Activated CD4-positive, alpha-beta memory T cell treated with anti-CD3 and anti-CD28 coated beads, Interleukin-2, amount 10 ng/mL, durations not matched to agents 7 days and 5 days (primary cell): ENCODE measurements at regions not wholly inside any gene's neighbourhood (a gene's known extent, or its start where the extent isn't known, plus 50 kb on each side); places are given as distances from the start of the nearest gene placed in this dataset.
"Not testable (repeated sequence)": the region's sequence is repeated elsewhere in the genome, so short reads cannot be mapped to it uniquely, and the experiment has no call there.

Source experiments
- CTCF ChIA-PET: fragments of 350-600 bp; sonication (Branson Sonifier 250); formaldehyde crosslinking; loops from one replicate; lab custom pipeline; 2021; ENCODE audit warnings: antibody characterized with exemption, inconsistent platforms; lab: Charles Lee
- POLR2A ChIA-PET: fragments of 350-600 bp; sonication (Branson Sonifier 250); formaldehyde crosslinking; loops from one replicate; lab custom pipeline; 2021; ENCODE audit warnings: antibody characterized with exemption; lab: Charles Lee
- DNase-seq: peaks from one replicate; pipeline ENCODE4 v3.0.0-alpha.2; 2020
- H3K27ac Mint-ChIP-seq: one replicate; pipeline ENCODE4 v1.8.0; 2021; ENCODE audit warnings: mild to moderate bottlenecking, mixed read lengths
- H3K27me3 Mint-ChIP-seq: one replicate; pipeline ENCODE4 v1.8.0; 2021; ENCODE audit warnings: mixed read lengths
- H3K36me3 Mint-ChIP-seq: one replicate; pipeline ENCODE4 v1.8.0; 2021; ENCODE audit warnings: low read depth, mixed read lengths
- H3K4me1 Mint-ChIP-seq: one replicate; pipeline ENCODE4 v1.8.0; 2021; ENCODE audit warnings: mixed read lengths
- H3K4me3 Mint-ChIP-seq: one replicate; pipeline ENCODE4 v1.8.0; 2021; ENCODE audit warnings: mild to moderate bottlenecking, mixed read lengths
- H3K9me3 Mint-ChIP-seq: one replicate; pipeline ENCODE4 v1.8.0; 2021; ENCODE audit warnings: mixed read lengths

- H3K36me3 Mint-ChIP-seq, result no peaks in the 10 kb centered on the region
- no peak overlapping the region for H3K4me3 Mint-ChIP-seq
- no peaks in the 10 kb centered on the region for H3K27me3 Mint-ChIP-seq
- peaks cover 4% of the 10 kb centered on the region for H3K9me3 Mint-ChIP-seq
- no peak for DNase-seq
- H3K27ac Mint-ChIP-seq, result no peak overlapping the region
- no peaks in the 10 kb centered on the region for H3K4me1 Mint-ChIP-seq
- POLR2A ChIA-PET, result no interaction called here
- CTCF ChIA-PET, result no interaction called here
Measured at GRCh38 chr1:104125970-104126369, 376.3 kb downstream of the AMY1C start.

DNA sequence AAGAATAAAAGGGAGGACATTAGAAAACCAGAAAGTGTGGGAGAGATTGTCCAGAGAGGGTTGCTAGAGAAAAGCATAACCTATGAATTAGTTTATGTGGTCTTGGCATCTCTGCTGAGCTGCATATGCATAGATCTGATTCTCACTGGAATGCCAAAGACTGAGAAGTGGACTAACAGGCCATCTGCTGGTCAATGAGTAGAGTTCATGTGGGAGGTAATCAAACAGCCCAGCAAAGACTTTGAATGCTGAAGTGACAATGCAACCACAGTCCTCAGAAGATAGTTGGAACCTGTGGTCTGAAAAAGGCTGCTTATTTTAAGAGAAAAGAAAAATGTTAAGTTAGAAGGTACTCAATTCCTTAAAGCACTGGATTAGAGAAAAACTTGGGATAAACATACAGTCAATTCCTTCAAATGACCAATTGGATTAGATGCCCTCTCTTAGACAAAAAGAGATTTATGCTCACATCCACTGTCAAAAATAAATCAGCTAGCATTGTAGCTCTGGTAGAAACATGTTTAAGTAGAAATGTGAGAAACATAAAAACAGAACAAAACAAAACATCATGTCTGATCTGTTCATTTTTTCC lies 382.8 kb downstream of the AMY1C start:
- H3K36me3 Mint-ChIP-seq, result no peaks in the 10 kb centered on the region
- no peaks in the 10 kb centered on the region for H3K4me1 Mint-ChIP-seq
- H3K27me3 Mint-ChIP-seq, result no peaks in the 10 kb centered on the region
- ChIA-PET CTCF (no interaction called here), POLR2A (no interaction called here)
- H3K27ac Mint-ChIP-seq, result no peak overlapping the region
- H3K4me3 Mint-ChIP-seq, result no peak overlapping the region
- no peak for DNase-seq
- peaks cover 15% of the 10 kb centered on the region for H3K9me3 Mint-ChIP-seq

GRCh38 chr1:104135036-104135435 lies 385.3 kb downstream of the AMY1C start:
- H3K9me3 Mint-ChIP-seq, result peaks cover 18% of the 10 kb centered on the region
- H3K27ac Mint-ChIP-seq, H3K36me3 Mint-ChIP-seq, H3K4me1 Mint-ChIP-seq, H3K27me3 Mint-ChIP-seq, DNase-seq, POLR2A ChIA-PET, CTCF ChIA-PET, H3K4me3 Mint-ChIP-seq: not testable (repeated sequence)

- Mint-ChIP-seq H3K9me3 (peaks cover 11% of the 10 kb centered on the region), H3K4me3 (no peak overlapping the region), H3K36me3 (no peaks in the 10 kb centered on the region), H3K4me1 (no peaks in the 10 kb centered on the region), H3K27ac (no peak overlapping the region), H3K27me3 (no peaks in the 10 kb centered on the region)
- no peak for DNase-seq
- ChIA-PET POLR2A (no interaction called here), CTCF (no interaction called here)
Measured at GRCh38 chr1:104136621-104137020, 386.9 kb downstream of the AMY1C start.

GRCh38 chr1:104156738-104157137 lies 407.0 kb downstream of the AMY1C start:
- Mint-ChIP-seq H3K27ac (no peak overlapping the region), H3K36me3 (no peaks in the 10 kb centered on the region), H3K4me3 (no peak overlapping the region), H3K27me3 (no peaks in the 10 kb centered on the region), H3K9me3 (peaks cover 12% of the 10 kb centered on the region), H3K4me1 (no peaks in the 10 kb centered on the region)
- ChIA-PET CTCF (no interaction called here), POLR2A (no interaction called here)
- no peak for DNase-seq

DNA sequence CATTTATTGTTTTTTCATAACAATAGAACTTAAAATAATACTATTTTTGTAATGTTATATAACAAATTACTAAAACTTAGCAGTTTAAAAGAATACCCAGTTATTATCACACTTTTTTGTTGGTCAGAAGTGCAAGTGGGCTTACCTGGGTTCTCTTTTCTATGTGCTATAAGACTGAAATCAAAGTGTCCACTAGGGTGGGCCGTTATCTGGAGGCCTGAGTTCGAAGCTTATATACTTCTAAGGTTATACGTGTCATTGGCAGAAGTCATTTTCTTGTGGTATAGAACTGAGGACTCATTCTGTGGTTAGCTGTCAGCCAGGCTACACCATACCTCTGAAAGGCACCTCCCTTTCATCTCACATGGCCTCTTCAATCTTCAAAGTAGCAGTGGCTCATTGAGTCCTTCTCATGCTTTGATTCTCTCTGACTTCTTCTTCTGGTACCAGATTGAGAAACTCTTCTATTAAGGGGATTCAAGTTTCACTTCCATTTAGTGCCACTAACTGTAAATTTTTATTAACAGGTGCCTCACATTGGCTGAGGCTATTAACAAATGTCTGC lies 414.3 kb downstream of the AMY1C start:
- Mint-ChIP-seq H3K27me3 (no peaks in the 10 kb centered on the region), H3K4me3 (no peak overlapping the region), H3K36me3 (no peaks in the 10 kb centered on the region), H3K4me1 (no peaks in the 10 kb centered on the region), H3K27ac (no peak overlapping the region), H3K9me3 (peaks cover 2% of the 10 kb centered on the region)
- ChIA-PET CTCF (no interaction called here), POLR2A (no interaction called here)
- DNase-seq, result no peak

- CTCF ChIA-PET, result no interaction called here
- Mint-ChIP-seq H3K27ac (no peak overlapping the region), H3K4me1 (no peaks in the 10 kb centered on the region), H3K36me3 (no peaks in the 10 kb centered on the region), H3K4me3 (no peak overlapping the region), H3K9me3 (peaks cover 13% of the 10 kb centered on the region), H3K27me3 (no peaks in the 10 kb centered on the region)
- POLR2A ChIA-PET, result no interaction called here
- no peak for DNase-seq
Measured at GRCh38 chr1:104172243-104172681, 422.6 kb downstream of the AMY1C start.

DNA sequence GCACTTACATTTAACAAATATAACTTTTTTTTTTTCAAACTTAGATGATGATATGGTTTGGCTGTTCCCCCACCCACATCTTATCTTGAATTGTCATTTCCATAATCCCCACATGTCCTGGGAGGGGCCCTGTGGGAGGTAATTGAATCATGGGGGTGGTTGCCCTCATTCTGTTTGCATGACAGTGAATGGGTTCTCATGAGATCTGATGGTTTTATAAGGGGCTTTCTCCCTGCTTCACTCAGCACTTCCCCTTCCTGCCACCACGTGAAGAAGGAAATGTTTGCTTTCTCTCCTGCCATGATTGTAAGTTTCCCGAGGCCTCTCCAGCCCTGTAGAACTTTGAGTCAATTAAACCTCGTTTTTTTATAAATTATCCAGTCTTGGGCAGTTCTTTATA lies 432.6 kb downstream of the AMY1C start:
- no peak overlapping the region for H3K27ac Mint-ChIP-seq
- H3K4me1 Mint-ChIP-seq, result no peaks in the 10 kb centered on the region
- no peak for DNase-seq
- H3K27me3 Mint-ChIP-seq, result no peaks in the 10 kb centered on the region
- H3K9me3 Mint-ChIP-seq, result peaks cover 7% of the 10 kb centered on the region
- no peak overlapping the region for H3K4me3 Mint-ChIP-seq
- POLR2A ChIA-PET, result no interaction called here
- no peaks in the 10 kb centered on the region for H3K36me3 Mint-ChIP-seq
- CTCF ChIA-PET, result no interaction called here

DNA sequence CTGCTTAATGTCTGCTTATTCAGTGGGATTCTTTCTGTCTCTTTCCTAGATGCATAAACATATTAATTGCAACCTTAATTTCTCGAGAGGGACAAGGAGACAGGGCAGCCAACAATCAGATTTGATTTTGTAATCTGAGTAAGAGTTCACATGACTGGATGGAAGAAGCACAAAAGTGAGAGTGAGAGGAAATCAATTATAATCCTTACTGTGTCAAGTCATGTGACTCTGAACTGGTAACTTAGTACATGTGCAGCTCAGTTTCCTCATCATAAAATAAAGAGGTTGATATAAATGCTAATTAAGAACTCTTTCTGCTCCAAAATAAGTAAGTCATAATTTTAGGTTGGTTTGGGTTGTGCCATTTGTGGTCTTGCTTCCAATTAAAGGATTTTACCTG lies 439.5 kb downstream of the AMY1C start:
- Mint-ChIP-seq H3K27me3 (no peaks in the 10 kb centered on the region), H3K4me3 (no peak overlapping the region), H3K9me3 (peaks cover 5% of the 10 kb centered on the region), H3K4me1 (no peaks in the 10 kb centered on the region), H3K36me3 (no peaks in the 10 kb centered on the region), H3K27ac (no peak overlapping the region)
- DNase-seq, result no peak
- POLR2A ChIA-PET, result no interaction called here
- CTCF ChIA-PET, result no interaction called here

- ChIA-PET POLR2A (no interaction called here), CTCF (no interaction called here)
- H3K27ac Mint-ChIP-seq, result no peak overlapping the region
- H3K4me3 Mint-ChIP-seq, result no peak overlapping the region
- no peak for DNase-seq
- H3K27me3 Mint-ChIP-seq, result no peaks in the 10 kb centered on the region
- no peaks in the 10 kb centered on the region for H3K36me3 Mint-ChIP-seq
- H3K9me3 Mint-ChIP-seq, result peaks cover 5% of the 10 kb centered on the region
- H3K4me1 Mint-ChIP-seq, result no peaks in the 10 kb centered on the region
Measured at GRCh38 chr1:104190821-104191220, 441.1 kb downstream of the AMY1C start.

DNA sequence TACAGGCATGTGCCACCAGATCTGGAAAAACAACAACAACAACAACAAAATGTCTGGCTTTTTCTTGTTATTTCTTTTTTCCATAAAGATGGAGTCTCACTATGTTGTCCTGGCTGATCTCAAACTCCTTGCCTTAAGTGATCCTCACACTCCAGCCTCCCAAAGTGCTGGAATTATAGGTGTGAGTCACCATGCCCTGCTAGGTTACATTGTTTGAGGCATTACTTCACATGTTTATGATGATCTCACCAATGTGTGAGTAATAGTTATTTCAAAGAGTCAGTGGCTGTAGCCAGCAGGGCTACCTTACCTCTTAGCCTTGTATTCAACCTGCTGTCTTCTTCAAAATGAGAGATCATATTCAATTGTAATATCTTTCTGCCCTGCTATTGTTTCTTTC lies 445.7 kb downstream of the AMY1C start:
- ChIA-PET CTCF (no interaction called here), POLR2A (no interaction called here)
- DNase-seq, result no peak
- no peak overlapping the region for H3K27ac Mint-ChIP-seq
- no peak overlapping the region for H3K4me3 Mint-ChIP-seq
- no peaks in the 10 kb centered on the region for H3K4me1 Mint-ChIP-seq
- H3K27me3 Mint-ChIP-seq, result no peaks in the 10 kb centered on the region
- H3K9me3 Mint-ChIP-seq, result peaks cover 8% of the 10 kb centered on the region
- no peaks in the 10 kb centered on the region for H3K36me3 Mint-ChIP-seq

GRCh38 chr1:104196136-104196535 lies 446.4 kb downstream of the AMY1C start:
- H3K36me3 Mint-ChIP-seq, result no peaks in the 10 kb centered on the region
- no peak for DNase-seq
- no peak overlapping the region for H3K27ac Mint-ChIP-seq
- no peaks in the 10 kb centered on the region for H3K27me3 Mint-ChIP-seq
- CTCF ChIA-PET, result no interaction called here
- H3K4me3 Mint-ChIP-seq, result no peak overlapping the region
- no peaks in the 10 kb centered on the region for H3K4me1 Mint-ChIP-seq
- POLR2A ChIA-PET, result no interaction called here
- peaks cover 10% of the 10 kb centered on the region for H3K9me3 Mint-ChIP-seq

DNA sequence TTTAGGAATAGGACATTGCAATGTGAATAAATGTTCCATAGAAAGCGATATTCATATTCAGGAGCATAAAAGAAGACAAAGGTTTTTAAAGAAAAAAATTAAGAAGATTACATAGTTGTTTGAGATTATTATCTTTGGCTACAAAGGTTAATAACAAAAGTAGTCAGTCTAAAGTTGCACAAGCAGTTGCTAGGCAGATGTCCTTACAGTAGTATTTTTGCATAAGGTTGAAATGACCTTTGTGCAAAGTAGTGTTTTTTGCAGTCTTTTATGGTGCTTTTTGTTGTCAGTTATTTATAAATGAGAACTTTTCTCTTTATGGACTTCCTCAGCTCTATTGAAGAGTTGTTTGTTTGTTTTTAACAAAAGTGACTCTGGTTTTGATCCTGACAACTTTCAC lies 447.8 kb downstream of the AMY1C start:
- CTCF ChIA-PET, result no interaction called here
- H3K27ac Mint-ChIP-seq, result no peak overlapping the region
- H3K4me3 Mint-ChIP-seq, result no peak overlapping the region
- no peaks in the 10 kb centered on the region for H3K27me3 Mint-ChIP-seq
- DNase-seq, result no peak
- no peaks in the 10 kb centered on the region for H3K4me1 Mint-ChIP-seq
- H3K9me3 Mint-ChIP-seq, result peaks cover 8% of the 10 kb centered on the region
- no peaks in the 10 kb centered on the region for H3K36me3 Mint-ChIP-seq
- POLR2A ChIA-PET, result no interaction called here

DNA sequence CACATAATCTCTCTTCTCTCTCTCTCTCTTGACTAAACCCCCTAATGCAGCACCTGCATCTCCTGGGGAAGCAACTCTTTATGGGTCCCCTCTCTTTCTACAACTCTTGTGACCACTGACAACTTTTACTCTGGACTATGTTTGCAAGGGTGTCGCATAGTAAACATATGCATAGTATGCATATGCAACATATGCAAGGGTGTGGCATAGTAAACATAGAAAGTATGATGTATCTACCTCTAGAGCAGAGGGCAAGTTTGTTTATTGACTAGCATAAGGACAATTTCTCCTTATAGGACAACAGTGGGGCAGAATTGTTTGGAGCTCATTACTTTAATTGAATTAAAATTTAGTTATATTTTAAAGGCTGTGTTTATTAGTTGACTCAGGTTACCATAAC lies 462.5 kb downstream of the AMY1C start:
- H3K4me1 Mint-ChIP-seq, result no peaks in the 10 kb centered on the region
- H3K4me3 Mint-ChIP-seq, result no peak overlapping the region
- no peaks in the 10 kb centered on the region for H3K36me3 Mint-ChIP-seq
- H3K27me3 Mint-ChIP-seq, result no peaks in the 10 kb centered on the region
- POLR2A ChIA-PET, result no interaction called here
- H3K27ac Mint-ChIP-seq, result no peak overlapping the region
- DNase-seq, result no peak
- H3K9me3 Mint-ChIP-seq, result peaks cover 19% of the 10 kb centered on the region
- CTCF ChIA-PET, result no interaction called here
